NCI-H774 (cell line): ENCODE measurements at regions not wholly inside any gene's neighbourhood (a gene's known extent, or its start where the extent isn't known, plus 50 kb on each side); places are given as distances from the start of the nearest gene placed in this dataset.

ENCODE experiments used
- DNase-seq: peaks from one replicate; lab custom pipeline; 2025; lab: John Stamatoyannopoulos, UW

DNA sequence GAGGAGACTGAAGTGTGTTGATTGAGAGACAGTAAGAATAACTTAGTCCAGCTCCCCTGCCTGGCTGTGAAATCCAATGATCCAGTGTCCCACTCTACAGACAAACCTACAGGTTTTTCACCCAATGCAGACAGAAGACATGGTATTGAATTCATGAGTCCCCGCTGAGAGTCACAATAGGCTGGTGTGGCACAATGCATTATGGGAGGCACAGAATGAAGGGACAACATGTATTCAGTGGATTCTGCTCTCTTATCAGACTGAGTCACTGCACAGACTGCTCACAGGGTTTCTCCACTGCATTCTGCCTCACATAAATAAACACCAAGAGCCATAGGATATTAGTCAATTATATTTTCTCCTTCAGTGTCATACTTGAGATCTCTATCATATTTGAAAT, 55.2 kb upstream of the TOP3B start:
- no peak for DNase-seq

DNA sequence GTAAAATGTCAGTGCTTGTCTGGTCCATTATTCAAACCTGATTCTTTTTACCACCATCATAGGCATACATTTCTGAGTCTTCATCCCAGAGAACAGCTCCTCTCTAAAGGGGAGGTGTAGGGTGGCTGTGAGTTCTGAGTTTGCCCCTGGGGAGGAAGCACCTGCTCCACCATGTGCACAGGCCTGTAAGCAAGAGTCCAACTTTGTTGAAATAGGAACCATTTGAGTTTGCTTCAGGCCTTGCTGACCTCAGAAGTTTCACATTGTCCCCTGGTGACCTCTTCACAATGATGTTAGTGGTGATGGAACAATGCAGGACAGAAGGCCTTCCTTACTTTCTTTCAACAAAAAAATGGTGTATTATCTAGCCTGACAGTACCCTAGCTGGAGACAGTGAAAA, 54.6 kb upstream of the TOP3B start:
- DNase-seq: no peak

DNA sequence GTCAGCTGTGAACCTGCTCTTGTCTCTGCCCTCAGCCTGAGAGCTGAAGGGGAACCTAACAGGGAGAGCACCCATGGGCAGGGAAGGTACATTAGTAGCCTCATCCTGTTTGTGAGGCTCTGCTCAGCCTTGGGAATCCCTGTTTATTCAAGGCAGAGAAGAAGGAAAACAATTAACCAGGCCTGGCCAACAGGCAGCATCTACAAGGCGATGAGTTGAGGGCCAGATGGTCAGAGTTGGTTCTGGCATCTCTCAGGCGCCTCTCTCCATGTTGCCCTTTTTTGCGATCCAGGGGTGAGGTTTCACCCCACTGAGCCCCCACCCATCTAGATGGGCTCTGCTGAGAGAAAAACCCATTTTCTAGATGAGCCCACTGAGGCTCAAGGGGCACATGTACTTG, 54.0 kb upstream of the TOP3B start:
- DNase-seq: no peak

DNA sequence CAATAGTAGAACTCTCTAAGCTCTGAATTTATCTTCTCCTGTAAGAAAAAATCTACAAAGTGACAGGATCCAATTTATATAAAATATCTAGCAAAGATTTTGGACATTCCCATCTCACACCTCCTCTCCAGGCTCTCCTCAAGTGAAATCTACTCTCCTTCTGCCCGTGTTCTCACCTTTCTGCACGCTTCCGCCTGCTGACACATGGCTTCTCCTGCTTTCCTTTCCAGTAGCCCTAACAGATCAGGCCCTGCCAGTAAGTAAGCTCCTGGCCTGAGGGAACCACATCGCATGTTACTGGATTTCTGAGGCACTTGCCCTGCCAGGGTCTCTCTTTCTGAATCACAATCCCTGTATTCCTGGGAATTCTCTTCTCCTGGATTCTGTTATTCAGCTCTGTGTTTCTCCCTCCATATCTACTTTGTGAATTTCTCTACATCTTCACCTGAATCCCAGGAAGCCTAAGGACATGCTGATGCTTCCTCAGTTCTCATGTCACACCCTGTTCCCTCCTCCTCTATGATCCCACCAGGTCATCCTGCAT, 53.3 kb upstream of the TOP3B start:
- no peak for DNase-seq

DNA sequence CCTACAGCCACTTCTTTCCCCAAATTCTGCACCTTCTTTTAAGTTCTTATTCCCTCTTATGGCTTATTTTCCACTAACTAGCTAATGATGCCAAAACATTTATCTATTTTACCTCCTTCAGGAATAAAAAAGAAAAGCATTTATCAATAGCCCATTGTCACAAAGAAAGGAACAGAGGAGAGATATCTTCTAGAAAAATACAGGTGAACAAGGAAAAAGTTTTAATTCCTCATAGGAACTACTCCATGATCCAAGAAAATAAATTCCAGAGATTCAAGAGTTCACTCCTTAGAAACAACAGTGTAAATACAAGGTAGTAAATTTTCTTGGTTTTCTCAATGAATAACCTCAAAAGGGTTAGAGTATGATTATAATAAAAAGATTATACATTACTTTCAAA, 52.6 kb upstream of the TOP3B start:
- no peak for DNase-seq

DNA sequence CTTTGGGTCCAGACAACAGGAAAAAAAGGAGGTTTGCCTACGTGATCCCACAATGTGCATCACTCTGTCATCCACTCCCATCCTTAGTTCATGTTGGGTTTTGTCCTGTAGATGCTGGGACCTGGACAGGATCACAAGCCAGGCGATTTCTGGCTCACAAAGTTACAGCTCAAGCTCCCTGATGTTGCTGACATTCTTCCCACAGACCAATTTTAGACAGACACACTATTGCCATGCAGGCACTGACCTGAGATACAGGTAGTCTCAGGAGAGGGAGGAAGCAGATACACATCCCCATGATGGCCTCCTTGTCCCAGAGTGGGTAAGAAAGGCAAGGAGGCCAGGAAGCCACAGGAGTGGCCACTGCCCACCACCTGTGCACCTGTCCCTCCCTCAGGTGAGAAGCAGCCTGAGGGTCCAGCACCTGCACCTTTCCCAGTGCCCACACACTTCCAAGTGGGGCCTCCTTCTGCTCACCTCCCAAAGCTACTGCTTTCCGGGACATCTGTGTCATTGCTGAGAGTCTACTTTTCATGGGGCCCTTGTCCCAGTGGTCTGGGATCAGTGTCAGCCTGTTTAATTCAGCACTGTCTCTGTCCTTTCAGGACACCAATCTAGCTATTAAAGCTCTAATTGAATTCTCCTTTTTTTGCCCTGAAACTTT, 52.0 kb upstream of the TOP3B start:
- no peak for DNase-seq

DNA sequence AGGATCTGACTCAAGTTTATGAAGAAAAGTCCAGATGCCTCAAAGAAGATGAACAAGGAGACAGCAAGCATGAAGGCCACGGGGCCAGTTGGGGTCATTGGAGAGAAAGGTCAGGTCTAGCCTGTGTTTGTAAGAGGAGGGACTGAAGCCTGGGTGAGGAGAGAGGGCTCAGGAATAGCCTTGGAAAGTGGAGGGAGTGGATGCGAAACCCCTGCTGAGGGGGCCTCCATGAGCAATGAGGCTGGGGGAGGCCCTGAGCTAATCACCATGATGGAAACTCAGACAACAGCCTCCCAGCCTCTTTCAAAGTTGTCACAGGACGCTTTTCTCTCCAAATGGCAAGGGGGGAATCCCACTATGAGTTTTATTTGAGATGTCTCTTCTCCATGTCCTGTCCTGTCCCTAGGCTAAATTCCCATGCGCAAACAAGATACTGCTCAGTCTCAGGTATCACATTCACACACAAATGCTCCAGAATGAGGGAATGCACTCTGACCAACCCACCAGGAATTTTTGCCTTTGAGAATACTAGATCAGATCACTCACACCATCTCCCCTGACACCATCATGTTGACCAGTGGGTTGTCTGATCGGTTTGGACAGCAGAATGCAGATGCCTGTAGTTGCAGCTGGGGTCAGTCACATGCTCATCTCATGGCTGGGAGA, 51.3 kb upstream of the TOP3B start:
- DNase-seq: no peak

DNA sequence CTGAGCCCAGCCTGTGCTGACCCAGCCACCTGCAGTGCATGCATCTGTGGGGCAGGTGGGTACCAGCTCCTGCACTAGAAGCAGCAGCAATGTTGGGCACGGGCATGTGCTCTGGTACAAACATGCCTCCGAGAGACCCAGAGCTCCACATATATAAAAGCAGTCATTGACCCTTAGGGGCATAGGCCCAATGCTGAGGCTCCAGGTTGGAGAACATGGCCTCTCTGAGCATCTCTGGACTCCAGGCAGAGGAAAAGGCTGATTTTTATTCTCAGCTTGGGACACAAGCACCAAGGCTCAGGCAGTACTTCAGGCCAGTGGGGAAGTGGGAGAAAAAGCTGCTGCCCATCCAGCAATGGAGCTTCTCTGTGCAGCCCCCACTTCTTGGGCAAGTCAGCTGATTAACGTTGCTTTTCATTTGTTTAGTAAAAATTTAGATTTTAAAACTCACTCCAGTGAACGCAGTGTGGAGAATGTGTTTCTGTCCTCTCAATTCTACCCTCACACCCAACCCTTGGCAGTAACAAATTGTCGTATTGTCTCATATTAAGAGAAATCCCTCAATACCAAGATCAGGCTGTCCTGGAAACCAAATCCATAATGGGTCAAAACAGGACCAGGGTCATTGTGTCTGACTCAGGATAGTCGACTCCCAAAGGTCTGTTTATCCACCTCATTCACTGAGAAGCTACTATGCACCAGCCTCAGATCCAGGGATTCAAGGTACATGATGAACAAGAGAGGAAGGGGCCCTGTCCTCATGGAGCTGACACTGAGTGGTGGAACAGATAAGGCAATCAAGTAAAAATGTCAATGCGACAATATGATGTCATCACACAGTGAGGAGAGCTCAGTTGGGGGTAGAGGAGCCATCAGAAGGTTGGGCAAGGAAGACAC, 50.6 kb upstream of the TOP3B start:
- DNase-seq: no peak

DNA sequence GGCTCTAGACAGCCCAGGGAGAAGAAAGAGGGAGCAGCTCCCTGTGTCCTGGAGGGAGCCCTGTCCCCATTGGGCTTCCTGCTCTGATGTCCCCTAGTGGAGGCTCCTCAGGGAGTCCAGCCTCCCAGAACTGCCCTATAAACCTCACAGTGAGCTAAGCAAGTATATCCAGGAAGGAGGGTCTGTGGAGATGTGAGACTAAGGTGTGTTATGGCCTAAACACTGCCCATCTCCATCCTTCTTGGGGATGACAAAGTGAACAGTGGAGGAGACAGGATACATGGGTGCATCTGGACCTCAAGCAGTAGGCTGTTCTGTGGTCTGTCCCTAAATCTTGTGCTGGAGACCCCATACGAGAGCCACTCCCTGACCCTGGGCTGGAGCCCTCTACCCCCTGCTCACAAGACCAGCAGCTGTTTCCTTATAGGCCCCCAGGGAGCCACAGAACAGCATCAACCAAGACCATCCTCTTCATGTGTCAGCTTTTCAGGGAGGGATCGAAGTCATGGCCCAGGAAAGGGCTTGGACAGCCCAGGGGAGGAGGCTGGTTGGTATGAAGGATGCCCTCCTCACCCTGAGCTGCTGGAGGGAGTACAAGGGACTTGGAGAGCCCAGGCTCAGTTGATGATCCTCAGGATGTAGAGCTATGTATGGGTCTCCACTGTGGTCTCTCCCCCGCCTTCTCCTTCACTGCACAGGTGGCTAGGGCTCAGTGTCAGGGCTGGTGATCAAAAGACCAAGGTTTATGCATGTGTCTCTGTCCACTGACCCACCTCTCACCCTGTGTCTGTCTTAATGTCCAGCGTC, 49.7 kb upstream of the TOP3B start:
- no peak for DNase-seq
